ENCODE measurements at regions not wholly inside any gene's neighbourhood (a gene's known extent, or its start where the extent isn't known, plus 50 kb on each side); places are given as distances from the start of the nearest gene placed in this dataset.

DNA sequence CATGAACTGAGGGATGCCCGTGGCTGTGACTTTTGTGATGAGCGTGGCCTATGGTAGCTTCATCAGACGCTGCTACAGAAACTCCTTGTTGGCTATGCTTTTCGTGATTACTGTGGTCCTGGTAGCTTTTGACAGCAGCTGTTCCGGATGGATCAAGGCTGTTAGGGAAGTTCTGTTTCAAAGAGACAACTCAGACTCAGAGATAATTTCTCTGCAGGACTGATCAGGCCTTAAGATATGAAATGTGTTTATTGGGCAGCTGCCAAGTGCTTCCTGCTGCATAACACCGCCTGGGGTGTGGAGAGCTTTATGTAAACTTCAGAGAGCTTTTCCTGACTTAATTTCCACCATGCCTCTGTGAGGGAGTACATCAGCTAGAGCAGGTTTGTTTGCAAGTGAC, 243.8 kb downstream of the TSN start:
- no peak for TF ChIP-seq SP1 (IDR thresholded peaks at IDR 0.05)
- TF ChIP-seq, protein P1, sequence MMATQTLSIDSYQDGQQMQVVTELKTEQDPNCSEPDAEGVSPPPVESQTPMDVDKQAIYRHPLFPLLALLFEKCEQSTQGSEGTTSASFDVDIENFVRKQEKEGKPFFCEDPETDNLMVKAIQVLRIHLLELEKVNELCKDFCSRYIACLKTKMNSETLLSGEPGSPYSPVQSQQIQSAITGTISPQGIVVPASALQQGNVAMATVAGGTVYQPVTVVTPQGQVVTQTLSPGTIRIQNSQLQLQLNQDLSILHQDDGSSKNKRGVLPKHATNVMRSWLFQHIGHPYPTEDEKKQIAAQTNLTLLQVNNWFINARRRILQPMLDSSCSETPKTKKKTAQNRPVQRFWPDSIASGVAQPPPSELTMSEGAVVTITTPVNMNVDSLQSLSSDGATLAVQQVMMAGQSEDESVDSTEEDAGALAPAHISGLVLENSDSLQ (IDR thresholded peaks at IDR 0.05) = no peak
- TF ChIP-seq FOXA1 (IDR thresholded peaks at IDR 0.05) = no peak
- no peak for TF ChIP-seq ELF4 (IDR thresholded peaks at IDR 0.05)
- no peak for TF ChIP-seq L3MBTL2 (conservative IDR thresholded peaks at IDR 0.05)
- no peak for TF ChIP-seq NFRKB (IDR thresholded peaks at IDR 0.05)
- no peak for TF ChIP-seq BHLHE40 (IDR thresholded peaks at IDR 0.05; ENCODE audit: borderline replicate concordance)
- TF ChIP-seq FOXM1 (IDR thresholded peaks at IDR 0.05; ENCODE audit: borderline replicate concordance) = no peak
- no peak for TF ChIP-seq ARNT (IDR thresholded peaks at IDR 0.05)
- no peak for TF ChIP-seq TARDBP (IDR thresholded peaks at IDR 0.05)
- no peak for TF ChIP-seq SUZ12 (IDR thresholded peaks at IDR 0.05)
- TF ChIP-seq FOXK2 (IDR thresholded peaks at IDR 0.05) = no peak
- no peak for TF ChIP-seq CTBP1 (IDR thresholded peaks at IDR 0.05; ENCODE audit: borderline replicate concordance)
- no peak for TF ChIP-seq ZNF384 (IDR thresholded peaks at IDR 0.05)

Measured in HEK293T (cell line).